ENCODE measurements at regions not wholly inside any gene's neighbourhood (a gene's known extent, or its start where the extent isn't known, plus 50 kb on each side); places are given as distances from the start of the nearest gene placed in this dataset.

- TF ChIP-seq CTCF (IDR thresholded peaks at IDR 0.05) (no peak), POLR2A (IDR thresholded peaks at IDR 0.05) (no peak)
Measured at GRCh38 chr3:106423321-106424225, 554.8 kb upstream of the CBLB start.

All from body of pancreas (tissue), 4 donors.